Omental fat pad (tissue), 3 donors: ENCODE measurements at regions not wholly inside any gene's neighbourhood (a gene's known extent, or its start where the extent isn't known, plus 50 kb on each side); places are given as distances from the start of the nearest gene placed in this dataset.

ENCODE experiments used
- ATAC-seq: fragments of 150-250 bp; one replicate; pipeline ENCODE4 v1.9.1; 2016; ENCODE audit warnings: mild to moderate bottlenecking, moderate library complexity; ENCODE audit not compliant: low FRiP score
- DNase-seq: peaks from one replicate; pipeline ENCODE4 v3.0.0-alpha.2; 2019; ENCODE audit warnings: low spot score
- CTCF ChIP-seq, 3 donors: fragments of 450-650 bp; IDR thresholded peaks; one replicate each; pipeline ENCODE4 v1.5.1; 2016 to 2017; ENCODE audit warnings: antibody characterized with exemption in 3 of 3, mild to moderate bottlenecking in 3 of 3, moderate library complexity in 2 of 3

GRCh38 chr3:162012633-162013032, 516.0 kb downstream of the OTOL1 start:
- DNase-seq (no peak), ATAC-seq (no peak)
- TF ChIP-seq CTCF (IDR thresholded peaks at IDR 0.05), result no peak

DNA sequence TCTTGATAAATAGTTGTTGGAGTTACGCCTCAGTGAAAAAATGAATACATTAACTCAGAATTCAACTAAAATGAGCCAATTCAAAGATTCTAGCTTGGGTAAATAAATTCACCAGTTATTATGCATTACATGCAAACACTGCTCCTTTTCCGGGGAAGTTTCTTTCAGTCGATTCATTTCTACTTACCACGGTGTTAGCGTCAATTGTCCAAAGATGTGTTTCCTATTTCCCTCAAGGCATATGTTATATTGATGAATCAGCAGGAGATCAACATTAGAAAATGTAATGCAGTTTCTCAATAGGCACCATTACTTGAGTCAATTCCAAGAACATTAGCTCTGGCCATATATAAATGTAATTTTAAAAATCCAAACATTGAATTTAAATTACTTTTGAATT, 517.7 kb downstream of the OTOL1 start:
- no peak for TF ChIP-seq CTCF (IDR thresholded peaks at IDR 0.05)

GRCh38 chr3:162015856-162016255, 519.2 kb downstream of the OTOL1 start:
- TF ChIP-seq CTCF (IDR thresholded peaks at IDR 0.05), result no peak
- DNase-seq (no peak), ATAC-seq (no peak)

More for the DNA sequence above, 517.7 kb downstream of the OTOL1 start:
- ATAC-seq (no peak), DNase-seq (no peak)

DNA sequence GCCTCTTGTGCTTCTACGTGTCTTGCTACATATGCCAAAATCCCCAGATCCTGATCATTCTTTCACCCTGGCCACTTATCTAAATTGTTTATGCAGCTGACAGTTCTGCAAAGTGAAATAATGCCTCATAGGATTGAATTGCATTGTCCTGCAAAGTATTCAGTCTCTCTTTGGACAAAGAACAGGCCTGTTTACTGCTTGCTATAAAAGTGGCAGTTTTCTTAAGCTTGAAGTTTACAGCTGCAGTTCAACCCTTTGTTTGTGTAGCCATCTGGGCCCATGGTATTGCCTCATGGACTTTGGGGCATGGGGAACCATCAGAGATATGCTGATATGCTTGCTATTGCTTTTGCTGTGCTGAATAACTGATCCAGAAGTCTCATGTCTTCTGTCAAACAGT, 523.2 kb downstream of the OTOL1 start:
- no peak for TF ChIP-seq CTCF (IDR thresholded peaks at IDR 0.05)
- DNase-seq (no peak), ATAC-seq (no peak)

DNA sequence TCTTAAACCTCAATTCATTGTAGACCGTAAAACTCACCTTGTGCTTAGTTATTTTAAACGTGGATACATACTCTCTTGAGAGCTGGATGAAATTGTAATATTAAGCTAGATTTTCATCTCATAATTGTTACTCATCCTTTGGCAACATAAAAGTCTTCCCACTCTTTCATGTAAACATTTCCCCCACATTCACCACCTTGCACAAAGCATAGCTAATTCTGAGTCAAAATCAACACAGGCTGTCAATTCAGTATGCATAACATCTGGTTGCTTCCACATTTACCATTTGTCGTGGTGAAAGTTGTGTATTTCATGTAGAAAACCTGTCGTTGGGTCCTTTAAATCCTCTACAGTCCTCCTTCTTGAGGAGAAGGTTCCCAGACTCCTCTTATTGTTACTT, 524.6 kb downstream of the OTOL1 start:
- no peak for TF ChIP-seq CTCF (IDR thresholded peaks at IDR 0.05)
- ATAC-seq, result no peak
- no peak for DNase-seq

DNA sequence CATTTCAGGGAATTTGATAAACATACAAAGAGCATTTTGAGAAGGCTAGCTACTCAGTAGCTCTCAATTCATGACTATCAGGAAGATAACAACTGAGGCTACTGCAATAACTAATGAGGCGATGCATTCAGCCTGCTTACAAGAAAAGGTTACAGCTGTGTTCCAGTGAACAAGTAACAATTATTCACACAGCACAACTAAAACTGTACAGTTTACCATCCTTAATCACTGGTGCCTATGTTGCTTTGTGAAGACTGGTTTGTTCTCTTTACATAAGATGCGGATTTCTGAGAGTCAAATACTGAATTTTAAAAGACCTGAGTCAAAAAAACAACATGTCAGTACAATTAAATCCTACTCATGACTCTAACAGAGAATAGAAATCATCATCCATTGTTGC, 526.3 kb downstream of the OTOL1 start:
- no peak for TF ChIP-seq CTCF (IDR thresholded peaks at IDR 0.05)

DNA sequence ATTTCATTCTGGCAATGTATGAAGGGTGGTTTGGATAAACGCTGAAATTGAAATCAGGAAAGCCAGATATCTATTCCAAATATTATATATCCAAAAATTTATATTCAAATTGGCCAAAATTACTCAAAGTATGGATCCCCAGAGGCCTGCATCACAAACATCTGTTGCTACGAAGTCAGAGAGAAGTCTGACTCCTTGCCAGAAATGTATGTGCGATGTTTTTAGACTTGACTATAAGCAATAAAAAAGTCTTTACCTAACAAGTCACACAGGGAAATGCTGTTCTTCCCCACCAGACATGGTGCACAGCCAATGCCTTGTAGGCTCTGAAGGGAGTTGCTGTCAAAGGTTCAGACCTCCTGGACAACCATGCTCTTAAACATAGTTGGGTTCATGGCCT, 533.1 kb downstream of the OTOL1 start:
- DNase-seq, result no peak
- ATAC-seq, result no peak
- TF ChIP-seq CTCF (IDR thresholded peaks at IDR 0.05), result no peak

More for the DNA sequence above, 526.3 kb downstream of the OTOL1 start:
- ATAC-seq (no peak), DNase-seq (no peak)
